ENCODE measurements at regions not wholly inside any gene's neighbourhood (a gene's known extent, or its start where the extent isn't known, plus 50 kb on each side); places are given as distances from the start of the nearest gene placed in this dataset.

- no peak for DNase-seq
- H3K4me1 Mint-ChIP-seq = peaks cover 10% of the 10 kb centered on the region
- H3K27ac Mint-ChIP-seq = no peak overlapping the region
- H3K27ac ChIP-seq (ENCODE audit: low read length in 2 of 2) = no peak overlapping the region
- TF ChIP-seq CTCF (IDR thresholded peaks at IDR 0.05) (no peak), EZH2 (IDR thresholded peaks at IDR 0.05; ENCODE audit: borderline replicate concordance, insufficient read depth, low read depth, low read length, poor library complexity, severe bottlenecking) (no peak)
- H3K9me3 Mint-ChIP-seq (ENCODE audit: insufficient read depth) = peaks cover 3% of the 10 kb centered on the region
- H3K9ac ChIP-seq (ENCODE audit: low read length) = no peak overlapping the region
- H3K36me3 ChIP-seq (replicated peaks in 1 of 2; ENCODE audit: control extremely low read depth in 1 of 2, control insufficient read depth in 1 of 2, extremely low read depth in 1 of 2, insufficient read depth in 2 of 2, low read length in 1 of 2) = no peaks in the 10 kb centered on the region
- intact Hi-C loops (cut with micrococcal nuclease) = no loop called here
- ChIA-PET POLR2A (no interaction called here), CTCF (no interaction called here)
- no peak overlapping the region for H3K4me2 ChIP-seq (replicated peaks; ENCODE audit: low read depth, low read length, poor library complexity, severe bottlenecking)
- peaks cover 6 to 8% of the 10 kb centered on the region in 2 donors for H3K4me1 ChIP-seq (ENCODE audit: control insufficient read depth in 2 of 2, insufficient read depth in 2 of 2, low read length in 2 of 2)
- no peaks in the 10 kb centered on the region for H4K20me1 ChIP-seq (ENCODE audit: control insufficient read depth, insufficient read depth, low read length, poor library complexity, severe bottlenecking)
- no peaks in the 10 kb centered on the region for H3K27me3 Mint-ChIP-seq
- peaks cover 4 to 16% (median 12%) of the 10 kb centered on the region in 3 donors for H3K9me3 ChIP-seq (ENCODE audit: control extremely low read depth in 1 of 3, control insufficient read depth in 2 of 3, insufficient read depth in 1 of 3, low read length in 2 of 3)
- no peak overlapping the region for H2AFZ ChIP-seq (ENCODE audit: insufficient read depth, low read depth, low read length, poor library complexity, severe bottlenecking)
- no peak overlapping the region for H3K4me3 Mint-ChIP-seq
- WGBS (ENCODE audit: insufficient coverage) = 100% methylated on average over 1 of the region's 2 CpGs
- H3K79me2 ChIP-seq (ENCODE audit: control insufficient read depth, insufficient read depth, low read length) = no peaks in the 10 kb centered on the region
- no peaks in the 10 kb centered on the region for H3K27me3 ChIP-seq (replicated peaks in 1 of 4; ENCODE audit: control extremely low read depth in 1 of 4, control insufficient read depth in 3 of 4, insufficient read depth in 4 of 4, low read length in 3 of 4)
- ATAC-seq (ENCODE audit: low read depth) = no peak
- H3K4me3 ChIP-seq (ENCODE audit: control extremely low read depth in 1 of 5, extremely low read depth in 1 of 5, insufficient read depth in 1 of 5, low read depth in 2 of 5, low read length in 4 of 5) = no peak overlapping the region
Measured at GRCh38 chr3:23720885-23721284, 84.9 kb upstream of the UBE2E1 start.

GRCh38 chr3:23723141-23723540 is 82.6 kb upstream of the UBE2E1 start:
- H4K20me1 ChIP-seq (ENCODE audit: control insufficient read depth, insufficient read depth, low read length, poor library complexity, severe bottlenecking) = no peaks in the 10 kb centered on the region
- H3K4me1 ChIP-seq (ENCODE audit: control insufficient read depth in 2 of 2, insufficient read depth in 2 of 2, low read length in 2 of 2) = peaks cover 6 to 8% of the 10 kb centered on the region in 2 donors
- ChIA-PET POLR2A (no interaction called here), CTCF (no interaction called here)
- Mint-ChIP-seq H3K4me3 (no peak overlapping the region), H3K9me3 (ENCODE audit: insufficient read depth) (peaks cover 3% of the 10 kb centered on the region), H3K27me3 (no peaks in the 10 kb centered on the region), H3K4me1 (peaks cover 13% of the 10 kb centered on the region), H3K27ac (no peak overlapping the region)
- 100% methylated on average over 4 of the region's 5 CpGs for WGBS (ENCODE audit: insufficient coverage)
- no peak overlapping the region for H3K4me3 ChIP-seq (ENCODE audit: control extremely low read depth in 1 of 5, extremely low read depth in 1 of 5, insufficient read depth in 1 of 5, low read depth in 2 of 5, low read length in 4 of 5)
- H3K27ac ChIP-seq (ENCODE audit: low read length in 2 of 2) = no peak overlapping the region
- intact Hi-C loops (cut with micrococcal nuclease) = no loop called here
- peaks cover 1 to 18% (median 11%) of the 10 kb centered on the region in 3 donors for H3K9me3 ChIP-seq (ENCODE audit: control extremely low read depth in 1 of 3, control insufficient read depth in 2 of 3, insufficient read depth in 1 of 3, low read length in 2 of 3)
- H3K9ac ChIP-seq (ENCODE audit: low read length) = no peak overlapping the region
- H3K4me2 ChIP-seq (replicated peaks; ENCODE audit: low read depth, low read length, poor library complexity, severe bottlenecking) = no peak overlapping the region
- H3K27me3 ChIP-seq (replicated peaks in 1 of 4; ENCODE audit: control extremely low read depth in 1 of 4, control insufficient read depth in 3 of 4, insufficient read depth in 4 of 4, low read length in 3 of 4) = no peaks in the 10 kb centered on the region
- DNase-seq (no peak), ATAC-seq (ENCODE audit: low read depth) (no peak)
- H3K36me3 ChIP-seq (replicated peaks in 1 of 2; ENCODE audit: control extremely low read depth in 1 of 2, control insufficient read depth in 1 of 2, extremely low read depth in 1 of 2, insufficient read depth in 2 of 2, low read length in 1 of 2) = no peaks in the 10 kb centered on the region
- H2AFZ ChIP-seq (ENCODE audit: insufficient read depth, low read depth, low read length, poor library complexity, severe bottlenecking) = no peak overlapping the region
- no peaks in the 10 kb centered on the region for H3K79me2 ChIP-seq (ENCODE audit: control insufficient read depth, insufficient read depth, low read length)
- no peak for TF ChIP-seq EZH2 (IDR thresholded peaks at IDR 0.05; ENCODE audit: borderline replicate concordance, insufficient read depth, low read depth, low read length, poor library complexity, severe bottlenecking)
- no peak for TF ChIP-seq CTCF (IDR thresholded peaks at IDR 0.05)

All from B cell (primary cell).